H4 (cell line): ENCODE measurements at regions not wholly inside any gene's neighbourhood (a gene's known extent, or its start where the extent isn't known, plus 50 kb on each side); places are given as distances from the start of the nearest gene placed in this dataset.

ENCODE experiments used
- DNase-seq: peaks from one replicate; pipeline ENCODE4 v3.0.0-alpha.2; 2015; ENCODE audit warnings: low spot score

DNA sequence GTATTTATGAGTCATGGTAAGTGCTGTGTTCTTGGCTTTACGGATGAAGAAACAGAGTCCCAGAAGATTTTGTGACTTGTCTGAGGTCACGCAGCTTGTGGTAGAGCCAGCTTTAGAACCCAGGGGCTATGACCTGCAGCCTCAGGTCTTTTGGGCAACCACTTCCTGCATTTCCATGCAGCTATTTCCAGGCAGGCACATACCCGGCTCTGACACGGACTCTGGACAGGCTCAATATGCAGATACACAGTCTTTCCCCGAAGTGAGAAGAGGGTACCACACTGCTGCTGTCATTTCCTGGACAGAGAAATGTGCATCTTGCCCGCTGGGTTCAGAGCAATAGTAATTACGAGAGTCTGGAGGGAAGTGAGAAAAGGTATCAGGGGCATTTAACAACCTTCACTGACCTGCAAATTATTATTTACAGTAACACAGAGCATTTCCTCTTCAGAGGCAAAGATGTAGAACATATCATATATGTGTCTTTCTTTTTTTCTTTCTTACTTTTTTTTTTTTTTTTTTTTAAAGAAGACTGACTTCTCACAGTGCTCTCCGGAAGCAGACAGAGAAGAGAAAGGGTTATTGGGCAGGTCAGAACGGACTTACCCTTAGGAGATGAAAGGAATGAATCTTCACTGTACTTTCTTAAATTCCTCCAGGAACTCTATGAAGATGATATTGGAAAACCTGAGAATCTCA, 185.1 kb downstream of the CLIC5 start:
- peak; percentile 69 for DNase-seq

DNA sequence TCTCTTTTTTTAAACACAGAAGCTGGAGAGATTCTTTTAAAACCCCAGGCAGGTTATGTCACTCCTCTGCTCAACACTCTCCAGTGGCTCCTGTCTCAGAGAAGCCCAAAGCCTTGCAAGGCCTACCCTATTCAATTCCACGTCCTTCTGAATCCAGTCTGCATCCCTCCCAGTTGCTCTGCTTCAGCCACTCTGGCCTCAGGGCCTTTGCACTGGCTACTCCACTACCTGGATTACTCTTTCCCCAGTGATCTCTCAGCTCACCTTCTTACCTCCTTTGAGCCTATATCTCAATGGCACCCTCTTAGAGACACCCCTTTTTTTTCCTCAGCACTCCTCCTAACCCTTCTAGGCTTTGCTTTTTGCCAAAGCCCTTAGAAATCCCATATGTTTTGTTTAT, 185.8 kb downstream of the CLIC5 start:
- no peak for DNase-seq

DNA sequence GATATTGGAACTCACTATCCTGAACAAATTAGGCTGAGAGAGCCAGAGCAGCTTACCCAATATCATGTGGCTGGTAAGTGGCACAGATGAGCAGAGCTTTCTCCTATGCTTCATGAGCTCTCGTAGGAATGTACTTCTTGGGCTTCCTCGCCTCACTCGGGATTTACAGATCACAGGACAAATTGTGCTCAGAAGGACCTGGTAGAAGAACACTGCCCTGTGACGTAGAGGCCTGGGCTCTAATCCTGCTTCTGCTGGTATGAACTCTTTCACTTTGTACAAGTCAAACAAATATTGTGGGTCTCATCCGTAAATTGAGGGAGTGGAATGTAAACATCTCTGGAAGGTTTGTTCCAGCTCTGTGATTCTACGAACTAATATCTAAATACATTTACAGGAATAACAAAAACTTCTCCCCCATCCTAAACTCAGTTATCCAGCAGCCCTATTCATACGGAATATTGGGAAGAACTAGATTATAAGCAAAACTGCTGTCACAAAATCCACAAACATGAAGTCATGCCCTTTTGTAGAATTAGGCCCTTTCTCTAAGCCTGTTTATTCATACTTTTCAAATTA, 187.6 kb downstream of the CLIC5 start:
- peak; percentile 75 for DNase-seq

DNA sequence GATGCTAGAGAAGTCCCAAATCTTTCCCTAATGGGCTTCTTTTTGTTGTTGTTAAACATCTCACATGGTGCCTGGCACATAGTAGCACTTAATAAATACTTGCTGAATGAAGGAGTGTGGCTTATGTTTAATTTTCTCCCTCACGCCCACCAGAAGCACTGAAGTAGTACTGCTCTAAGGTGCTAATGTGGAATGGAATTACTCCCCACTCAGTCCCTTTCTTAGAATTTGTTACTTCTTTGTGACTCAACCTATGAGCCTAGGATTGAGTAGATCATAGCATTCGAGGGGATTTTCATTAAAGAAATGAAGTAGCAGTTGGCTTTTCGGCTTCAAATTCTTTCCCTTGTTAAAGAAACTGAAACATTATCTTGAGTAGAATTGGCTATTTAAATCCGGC, 192.8 kb downstream of the CLIC5 start:
- DNase-seq = no peak

DNA sequence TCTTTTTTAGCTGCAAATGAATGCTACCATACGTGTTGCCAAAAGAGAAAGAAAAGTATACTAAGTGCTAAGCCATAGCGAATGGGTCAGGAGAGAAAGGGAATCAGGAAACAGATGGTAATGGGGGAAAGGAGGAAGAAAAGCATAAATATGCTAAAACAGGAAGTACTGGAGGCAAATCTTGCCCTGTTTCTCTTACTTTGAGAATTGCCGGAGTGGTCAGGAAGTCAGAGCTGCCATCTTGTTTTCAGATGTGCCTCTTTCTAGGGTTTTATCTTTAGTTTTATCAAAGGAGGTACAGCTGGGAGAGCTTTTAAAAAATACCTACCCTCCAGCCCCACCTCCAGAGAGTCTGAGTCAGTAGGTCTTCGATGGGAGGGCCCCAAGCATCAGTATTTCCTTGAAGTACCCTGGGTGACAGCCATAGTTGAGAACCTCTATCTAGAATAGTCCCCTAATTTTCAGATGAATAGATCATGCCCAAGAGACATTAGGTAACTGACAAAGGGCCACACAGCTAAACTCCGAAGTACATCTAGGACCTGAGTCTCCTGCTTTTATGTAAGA, 193.3 kb downstream of the CLIC5 start:
- no peak for DNase-seq

DNA sequence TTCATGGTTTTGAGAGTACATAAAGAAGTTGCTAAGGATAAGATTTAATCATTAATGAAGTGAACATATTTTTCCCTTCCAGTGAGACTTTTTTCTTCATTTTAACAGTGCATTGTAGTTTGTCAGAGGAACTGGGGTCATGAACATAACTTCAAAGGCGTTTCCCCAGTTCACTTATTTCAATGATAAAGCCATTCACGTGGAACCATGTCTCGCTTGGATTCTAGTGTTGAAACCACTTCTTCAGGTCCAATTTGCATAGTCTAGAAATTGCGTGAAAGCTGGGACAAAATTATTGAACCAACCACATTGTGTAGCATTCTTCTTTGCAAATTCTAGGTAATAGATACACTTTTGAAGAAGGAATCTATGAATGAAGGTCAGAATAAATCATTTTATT, 197.0 kb downstream of the CLIC5 start:
- no peak for DNase-seq

DNA sequence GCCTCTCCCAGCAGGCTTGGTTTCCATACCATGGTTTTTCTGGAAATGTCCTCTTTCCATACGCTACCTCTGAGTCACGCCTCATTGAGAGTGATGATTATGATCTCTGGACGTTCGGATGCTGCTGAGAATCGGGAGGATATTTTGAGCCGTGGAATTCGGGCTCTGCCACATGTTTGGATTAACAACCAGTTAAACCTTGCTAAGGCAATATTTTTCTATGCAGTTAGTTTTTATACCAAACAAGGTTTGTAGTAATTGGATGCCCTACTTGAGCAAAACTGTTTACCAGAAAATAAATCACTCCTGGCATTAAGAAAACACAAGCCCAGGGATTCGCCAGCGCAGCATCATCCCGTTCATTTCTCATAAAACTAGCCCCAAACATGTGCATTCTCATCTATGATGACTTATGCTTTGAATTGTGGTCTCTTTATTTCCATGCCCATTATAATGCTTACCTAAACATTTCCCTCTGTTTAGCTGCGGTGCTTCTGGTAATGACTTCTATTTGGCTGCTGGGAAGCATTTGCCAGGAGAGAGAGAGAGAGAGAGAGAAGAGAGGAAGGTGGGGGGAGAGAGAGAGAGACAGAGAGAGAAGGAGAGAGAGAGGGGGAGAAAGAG, 198.9 kb downstream of the CLIC5 start:
- DNase-seq = peak; percentile 98

DNA sequence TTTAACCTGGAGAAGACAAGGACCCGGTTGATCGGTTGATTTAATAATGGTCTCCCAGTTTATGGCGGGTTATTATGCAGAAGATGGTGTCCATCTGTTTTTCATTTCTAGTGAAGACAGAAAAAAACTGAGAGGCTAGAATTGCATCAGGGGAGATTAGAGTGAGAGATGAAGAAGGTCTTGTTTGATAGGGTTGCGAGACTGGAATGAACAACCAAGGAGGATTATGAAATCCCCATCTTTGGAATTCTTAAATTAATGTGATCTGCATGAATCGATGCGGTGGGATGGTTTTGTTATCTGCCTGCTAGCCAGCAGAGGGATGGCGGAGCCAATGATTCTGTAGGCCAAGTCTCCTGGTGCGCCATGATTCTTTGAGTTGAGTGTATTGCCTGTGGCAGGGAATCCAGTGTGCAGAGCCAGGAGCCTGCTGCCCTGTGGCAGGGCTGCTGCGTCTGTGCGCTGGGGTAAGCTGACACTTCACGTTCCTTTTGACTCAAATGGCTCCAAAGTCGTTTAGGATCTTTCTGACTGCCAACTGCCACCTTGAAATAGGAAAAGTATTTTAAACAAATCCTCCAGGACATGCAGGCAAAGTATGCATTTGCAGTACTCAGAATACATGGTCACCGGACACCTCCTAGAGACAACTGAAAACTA, 200.1 kb downstream of the CLIC5 start:
- no peak for DNase-seq

DNA sequence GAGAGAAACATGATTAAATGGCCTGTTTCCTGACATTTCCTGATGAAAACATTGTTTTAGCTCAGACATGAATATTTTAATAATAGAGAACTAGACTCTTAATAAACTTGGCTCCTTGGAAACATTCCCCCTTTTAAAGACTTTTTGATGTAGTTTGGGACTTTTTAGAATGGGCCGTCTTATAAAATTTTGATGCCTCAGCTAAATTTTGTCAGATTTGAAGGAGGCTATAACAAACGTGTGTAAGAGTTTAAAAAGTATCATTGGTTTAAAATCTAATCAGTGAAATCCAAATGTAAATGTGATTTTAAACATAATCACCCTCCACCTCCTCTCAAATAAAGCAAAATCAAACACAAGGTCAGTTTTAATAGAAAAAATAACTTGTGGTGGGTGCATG, 200.9 kb downstream of the CLIC5 start:
- DNase-seq = no peak

DNA sequence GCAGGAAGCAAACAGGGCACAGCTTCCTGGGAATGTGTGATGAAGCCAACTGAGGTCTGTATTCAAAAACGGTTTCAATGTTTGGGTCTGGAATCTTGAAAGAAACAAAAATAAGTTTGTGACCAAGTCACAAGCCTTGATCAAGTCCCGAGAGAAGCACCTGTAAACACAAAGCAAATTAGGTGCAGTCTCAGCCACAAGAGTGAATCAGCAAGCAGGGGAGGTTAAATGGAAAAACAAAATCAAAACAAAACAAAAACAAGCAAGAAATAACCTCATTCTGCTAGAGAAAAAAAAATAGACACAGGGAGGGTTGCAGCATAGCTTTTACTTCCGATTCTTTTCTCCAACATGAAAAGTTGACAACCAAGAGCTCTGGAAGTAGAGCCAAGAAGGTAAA, 201.7 kb downstream of the CLIC5 start:
- no peak for DNase-seq

DNA sequence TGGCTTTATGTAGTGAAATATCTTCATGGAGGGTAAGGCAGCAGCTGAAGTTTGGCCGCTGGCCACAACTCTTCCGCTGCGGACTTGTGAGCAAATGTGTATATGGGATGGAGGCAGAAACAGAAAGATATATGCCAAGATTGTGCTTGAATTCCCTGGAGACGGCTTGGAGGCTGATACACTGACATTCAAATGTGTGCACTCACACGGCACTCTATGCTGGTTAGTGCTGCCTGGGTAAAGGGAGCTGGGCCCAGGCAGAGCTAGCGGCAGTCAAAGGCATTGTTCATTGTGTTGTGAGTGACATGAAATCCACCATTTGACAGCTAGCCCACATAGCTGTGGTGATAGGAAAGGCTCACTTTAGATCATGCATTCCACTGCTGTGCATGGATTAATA, 202.7 kb downstream of the CLIC5 start:
- DNase-seq = no peak

DNA sequence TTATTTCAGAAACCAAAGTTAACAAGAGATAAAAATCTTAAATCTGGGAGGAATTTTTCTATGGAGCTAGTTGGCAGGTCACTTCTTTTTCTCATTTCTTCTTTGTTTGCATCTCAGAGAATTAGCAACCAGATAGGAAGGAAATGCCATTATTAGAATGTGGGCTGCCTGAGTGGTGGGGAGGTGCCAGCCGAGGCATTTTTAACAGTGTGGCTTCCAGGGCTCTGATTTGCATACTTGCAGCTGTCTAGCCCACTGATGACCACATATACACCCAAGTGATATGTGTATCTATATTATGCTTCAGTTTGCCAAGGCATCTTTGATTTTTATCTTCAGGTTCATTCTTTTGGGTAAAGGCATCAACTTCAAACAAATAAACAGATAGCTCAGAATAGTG, 206.7 kb downstream of the CLIC5 start:
- DNase-seq = no peak

DNA sequence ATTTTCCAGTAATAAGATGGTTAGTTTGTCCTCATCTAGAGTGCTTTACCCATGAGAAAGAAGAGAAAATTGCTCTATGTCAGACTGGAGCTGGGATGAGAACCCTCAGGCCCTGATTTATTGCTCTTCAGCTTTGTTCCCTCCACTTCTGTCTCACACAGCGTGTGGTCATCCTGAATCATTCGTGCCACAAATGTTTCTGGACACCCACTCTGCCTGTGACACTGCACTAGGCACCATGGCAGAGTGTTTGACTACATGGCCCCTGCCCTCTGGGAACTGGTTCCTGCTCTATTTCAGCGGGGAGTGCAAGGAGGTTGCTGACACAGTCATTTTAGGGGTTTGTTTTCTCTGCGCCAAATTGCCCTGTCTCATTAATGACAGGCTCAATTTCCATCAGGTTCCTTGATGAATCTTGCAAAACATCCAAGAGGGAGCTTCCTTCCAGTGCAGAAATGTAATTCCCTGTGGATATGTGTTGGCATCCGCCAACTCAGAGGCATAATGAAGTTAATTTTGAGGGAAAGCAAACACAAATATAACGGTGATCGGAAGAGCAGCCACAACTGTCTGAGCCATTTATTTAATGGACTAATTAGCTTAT, 207.5 kb downstream of the CLIC5 start:
- no peak for DNase-seq

DNA sequence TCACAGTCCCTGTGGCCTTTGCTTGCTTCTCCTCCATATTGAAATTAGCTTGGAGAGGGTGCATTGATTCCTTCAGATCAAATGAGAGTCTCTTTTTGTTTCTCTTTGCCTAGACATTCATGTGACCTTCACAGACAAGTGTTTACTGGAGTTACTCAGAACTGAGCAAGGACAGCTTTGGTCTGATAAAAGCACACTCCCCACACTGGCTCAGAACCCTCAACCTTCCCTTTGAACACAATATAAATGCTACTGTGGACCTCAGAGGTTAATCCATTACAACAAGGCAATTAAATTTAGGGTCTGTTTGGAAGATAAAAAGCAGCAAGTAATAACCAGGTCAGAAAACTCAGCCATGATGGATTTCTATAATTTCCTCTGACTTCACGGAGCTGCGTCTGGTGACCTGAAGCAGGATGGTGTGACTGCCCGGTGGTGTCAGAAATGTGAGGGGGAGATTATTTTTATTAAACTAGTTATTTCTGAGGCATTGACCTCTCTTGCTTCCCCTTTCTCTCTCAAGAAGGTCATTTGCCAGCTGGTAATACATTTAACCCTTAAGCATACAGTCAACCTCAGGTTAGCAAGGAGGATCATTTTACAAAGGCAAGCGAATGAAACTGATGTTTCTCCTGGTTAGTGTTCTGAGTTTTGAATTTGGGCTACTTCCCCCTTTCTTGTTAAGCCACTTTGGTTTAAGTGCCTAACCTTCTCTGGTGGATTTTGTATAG, 208.2 kb downstream of the CLIC5 start:
- DNase-seq = no peak

DNA sequence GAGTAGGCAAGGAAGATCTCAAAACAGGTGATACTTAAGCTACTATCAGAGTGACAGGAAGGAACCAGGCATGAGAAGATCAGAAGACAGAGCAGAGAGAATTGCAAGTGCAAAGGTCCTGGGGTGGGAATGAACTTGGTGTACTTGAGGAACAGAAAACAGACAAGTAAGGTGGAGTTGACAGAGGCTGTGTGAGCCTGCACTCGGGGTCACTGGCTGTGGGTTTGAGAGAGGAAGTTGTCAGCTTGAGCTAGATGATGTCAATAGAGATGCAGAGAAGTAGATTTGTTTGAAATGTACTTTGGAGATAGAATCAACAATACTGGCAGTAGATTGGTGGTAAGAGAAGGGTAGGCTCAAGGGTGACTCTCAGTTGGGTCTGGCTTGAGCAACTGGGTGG, 209.5 kb downstream of the CLIC5 start:
- DNase-seq = no peak

DNA sequence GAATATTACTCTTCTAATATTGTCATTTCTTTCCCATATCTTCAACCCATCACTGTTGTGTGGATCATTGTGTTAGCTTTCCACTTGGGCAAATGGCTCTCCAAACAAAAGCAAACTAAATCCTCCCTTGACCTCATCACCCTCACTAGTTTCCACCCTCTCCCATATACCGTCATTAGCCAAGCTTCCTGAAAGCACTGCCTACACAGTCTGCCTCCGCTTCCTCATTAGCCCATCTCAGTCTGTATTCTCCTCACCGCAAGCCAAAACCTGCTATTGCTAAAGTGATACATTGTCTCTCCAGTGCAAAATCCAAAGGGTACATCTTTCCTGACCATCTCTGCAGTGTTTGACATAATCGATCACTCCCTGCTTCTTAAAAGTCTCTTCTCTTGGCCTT, 212.6 kb downstream of the CLIC5 start:
- no peak for DNase-seq

DNA sequence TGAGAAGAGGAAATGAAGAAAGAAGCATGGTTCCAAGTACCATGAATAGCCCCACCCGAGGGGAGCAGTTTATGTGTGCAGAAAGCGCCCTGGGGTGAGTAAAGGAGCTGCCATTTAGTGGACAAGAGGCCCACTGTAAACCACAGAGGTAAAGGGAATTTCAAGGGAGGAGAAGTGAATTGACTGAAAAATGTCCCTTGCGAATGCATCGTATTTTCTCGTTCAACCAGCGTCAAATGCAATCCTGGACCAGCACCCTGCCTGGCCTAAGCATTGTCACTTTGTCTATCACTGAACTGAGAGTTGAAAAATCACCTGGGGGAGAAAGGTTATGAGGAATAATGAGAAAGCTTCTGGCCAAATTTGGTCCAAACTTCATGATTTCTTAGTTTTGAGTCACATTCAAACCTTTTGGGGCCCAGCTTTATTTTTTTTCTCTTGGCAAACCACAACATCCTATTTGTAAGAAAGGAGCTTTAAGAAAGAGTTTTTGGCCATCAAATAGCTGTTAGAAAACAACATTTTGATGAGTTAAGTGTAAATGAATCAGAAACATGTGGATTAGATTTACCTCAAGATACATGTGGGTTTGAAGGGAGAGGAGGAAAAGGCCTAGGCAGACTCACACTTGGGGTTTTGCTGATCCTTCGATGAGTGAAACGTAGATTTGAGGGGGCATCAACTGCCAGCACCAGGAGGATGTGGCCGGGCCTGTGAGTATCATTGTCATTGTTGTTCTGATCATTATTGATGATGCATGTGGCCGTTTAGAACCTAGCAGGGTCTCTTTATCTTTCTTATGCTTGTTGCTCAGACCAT, 214.0 kb downstream of the CLIC5 start:
- DNase-seq = no peak

DNA sequence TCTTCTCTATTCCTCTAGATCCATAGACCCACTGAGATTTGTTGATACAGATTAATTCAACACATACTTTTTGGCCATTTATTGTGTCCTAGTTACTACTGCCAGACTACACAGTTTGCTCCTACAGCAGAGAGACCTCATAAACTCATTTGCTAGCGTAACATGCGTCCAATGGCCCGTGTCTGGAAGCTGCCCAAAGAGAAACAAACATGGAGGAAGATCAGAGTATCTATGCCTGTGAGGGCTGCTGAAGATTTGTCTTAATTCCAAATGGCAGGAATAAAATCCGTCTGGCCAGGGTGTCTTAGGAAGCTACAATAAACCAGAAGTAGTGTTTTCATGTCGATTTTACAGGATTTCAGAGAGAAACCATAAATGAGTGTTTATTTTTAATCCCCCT, 214.7 kb downstream of the CLIC5 start:
- no peak for DNase-seq

DNA sequence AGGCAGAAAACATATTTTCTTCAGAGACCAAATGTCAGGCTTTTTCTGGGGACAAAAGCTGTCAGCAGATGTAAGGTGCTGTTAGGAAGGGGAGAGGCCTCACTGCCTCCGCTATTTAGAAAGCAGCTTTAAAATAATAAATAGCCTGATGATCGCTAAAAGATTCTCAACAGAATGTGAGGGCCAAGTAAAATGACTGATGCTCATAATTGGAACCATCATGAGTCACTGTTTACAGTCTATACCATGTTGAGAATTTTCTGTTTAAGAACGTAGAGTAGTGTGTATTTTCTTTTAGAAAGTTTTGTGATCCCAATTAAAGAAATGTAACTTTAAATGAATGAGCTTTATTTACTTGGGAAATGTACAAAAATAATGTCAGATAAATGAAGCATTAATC, 220.0 kb downstream of the CLIC5 start:
- no peak for DNase-seq

DNA sequence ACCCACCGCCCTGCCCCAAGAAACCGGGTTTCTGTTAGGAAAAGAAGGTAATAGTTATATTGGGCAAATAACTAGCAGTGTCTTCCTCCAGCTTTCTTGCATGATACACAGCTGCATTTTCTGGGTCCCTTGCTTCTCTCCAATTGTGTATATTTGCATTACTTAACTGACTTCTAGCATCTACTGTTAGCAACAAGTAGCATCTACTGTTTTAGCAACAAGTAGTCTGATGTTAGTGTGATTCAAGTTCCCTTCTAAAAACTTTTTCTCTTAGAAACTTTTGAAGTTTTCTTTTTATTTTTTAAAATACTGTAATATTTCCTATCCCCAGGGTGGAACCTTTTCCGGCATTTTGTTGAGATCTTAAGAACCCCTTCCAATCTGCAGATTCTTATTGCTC, 221.2 kb downstream of the CLIC5 start:
- no peak for DNase-seq
